Mucosa of stomach (tissue), 1 donor: ENCODE measurements at regions not wholly inside any gene's neighbourhood (a gene's known extent, or its start where the extent isn't known, plus 50 kb on each side); places are given as distances from the start of the nearest gene placed in this dataset.
"Not testable (repeated sequence)": the region's sequence is repeated elsewhere in the genome, so short reads cannot be mapped to it uniquely, and the experiment has no call there.

ENCODE experiments used
- H3K27me3 ChIP-seq: one replicate; pipeline ENCODE4 v1.7.0; 2013; ENCODE audit warnings: mild to moderate bottlenecking, low read length; ENCODE audit not compliant: control insufficient read depth, insufficient read depth
- H3K36me3 ChIP-seq: one replicate; pipeline ENCODE4 v1.7.0; 2013; ENCODE audit warnings: low read length; ENCODE audit not compliant: control insufficient read depth, insufficient read depth
- H3K4me1 ChIP-seq: one replicate; pipeline ENCODE4 v1.7.0; 2013; ENCODE audit warnings: mild to moderate bottlenecking, low read length; ENCODE audit not compliant: control insufficient read depth, insufficient read depth
- H3K4me3 ChIP-seq: one replicate; pipeline ENCODE4 v1.7.0; 2013; ENCODE audit warnings: low read length
- H3K9ac ChIP-seq: one replicate; pipeline ENCODE4 v1.7.0; 2013; ENCODE audit warnings: mild to moderate bottlenecking, low read length, moderate library complexity
- H3K9me3 ChIP-seq: one replicate; pipeline ENCODE4 v1.7.0; 2013; ENCODE audit warnings: mild to moderate bottlenecking, low read length, moderate library complexity; ENCODE audit not compliant: control insufficient read depth
- donor health status: Pancreatic carcinoma.

- H3K36me3 ChIP-seq: no peaks in the 10 kb centered on the region
- H3K9ac ChIP-seq: no peak overlapping the region
- H3K4me1 ChIP-seq: peaks cover 3% of the 10 kb centered on the region
- H3K9me3 ChIP-seq: no peaks in the 10 kb centered on the region
- no peak overlapping the region for H3K4me3 ChIP-seq
- H3K27me3 ChIP-seq: no peaks in the 10 kb centered on the region
Measured at GRCh38 chr5:89309268-89309667, 426.3 kb upstream of the MEF2C start.

- Histone ChIP-seq H3K9me3 (no peaks in the 10 kb centered on the region), H3K9ac (no peak overlapping the region), H3K27me3 (no peaks in the 10 kb centered on the region), H3K4me3 (no peak overlapping the region), H3K36me3 (no peaks in the 10 kb centered on the region), H3K4me1 (no peaks in the 10 kb centered on the region)
Measured at GRCh38 chr5:89308606-89309040, 425.6 kb upstream of the MEF2C start.

GRCh38 chr5:89307972-89308371 lies 425.0 kb upstream of the MEF2C start:
- H3K4me3 ChIP-seq: no peak overlapping the region
- H3K9ac ChIP-seq: no peak overlapping the region
- H3K36me3 ChIP-seq: no peaks in the 10 kb centered on the region
- no peaks in the 10 kb centered on the region for H3K9me3 ChIP-seq
- H3K27me3 ChIP-seq: no peaks in the 10 kb centered on the region
- no peaks in the 10 kb centered on the region for H3K4me1 ChIP-seq

GRCh38 chr5:89307141-89307540 lies 424.2 kb upstream of the MEF2C start:
- not testable (repeated sequence) for H3K36me3 ChIP-seq, H3K4me1 ChIP-seq, H3K9me3 ChIP-seq, H3K4me3 ChIP-seq, H3K27me3 ChIP-seq, H3K9ac ChIP-seq

- H3K9ac ChIP-seq: no peak overlapping the region
- H3K27me3 ChIP-seq: no peaks in the 10 kb centered on the region
- H3K4me3 ChIP-seq: no peak overlapping the region
- H3K4me1 ChIP-seq: no peaks in the 10 kb centered on the region
- H3K9me3 ChIP-seq: no peaks in the 10 kb centered on the region
- H3K36me3 ChIP-seq: no peaks in the 10 kb centered on the region
Measured at GRCh38 chr5:89303033-89303480, 420.1 kb upstream of the MEF2C start.

GRCh38 chr5:89302102-89302891 lies 419.3 kb upstream of the MEF2C start:
- H3K9me3 ChIP-seq: no peaks in the 10 kb centered on the region
- H3K4me1 ChIP-seq: no peaks in the 10 kb centered on the region
- H3K4me3 ChIP-seq: no peak overlapping the region
- H3K27me3 ChIP-seq: no peaks in the 10 kb centered on the region
- H3K36me3 ChIP-seq: no peaks in the 10 kb centered on the region
- no peak overlapping the region for H3K9ac ChIP-seq

GRCh38 chr5:89301321-89302025 lies 418.5 kb upstream of the MEF2C start:
- H3K9me3 ChIP-seq: no peaks in the 10 kb centered on the region
- no peak overlapping the region for H3K9ac ChIP-seq
- H3K36me3 ChIP-seq: no peaks in the 10 kb centered on the region
- no peak overlapping the region for H3K4me3 ChIP-seq
- no peaks in the 10 kb centered on the region for H3K4me1 ChIP-seq
- no peaks in the 10 kb centered on the region for H3K27me3 ChIP-seq

GRCh38 chr5:89300426-89300970 lies 417.5 kb upstream of the MEF2C start:
- H3K27me3 ChIP-seq: no peaks in the 10 kb centered on the region
- no peaks in the 10 kb centered on the region for H3K4me1 ChIP-seq
- no peak overlapping the region for H3K4me3 ChIP-seq

GRCh38 chr5:89299998-89300397 lies 417.0 kb upstream of the MEF2C start:
- H3K4me1 ChIP-seq: no peaks in the 10 kb centered on the region
- H3K36me3 ChIP-seq: no peaks in the 10 kb centered on the region
- H3K9me3 ChIP-seq: no peaks in the 10 kb centered on the region
- no peak overlapping the region for H3K9ac ChIP-seq
- no peak overlapping the region for H3K4me3 ChIP-seq
- no peaks in the 10 kb centered on the region for H3K27me3 ChIP-seq

More at GRCh38 chr5:89300426-89300970, 417.5 kb upstream of the MEF2C start:
- no peaks in the 10 kb centered on the region for H3K9me3 ChIP-seq
- no peak overlapping the region for H3K9ac ChIP-seq
- no peaks in the 10 kb centered on the region for H3K36me3 ChIP-seq

GRCh38 chr5:89297066-89297465 lies 414.1 kb upstream of the MEF2C start:
- Histone ChIP-seq H3K4me1 (no peaks in the 10 kb centered on the region), H3K4me3 (no peak overlapping the region), H3K27me3 (no peaks in the 10 kb centered on the region), H3K9ac (no peak overlapping the region), H3K9me3 (no peaks in the 10 kb centered on the region), H3K36me3 (no peaks in the 10 kb centered on the region)

GRCh38 chr5:89293810-89294209 lies 410.8 kb upstream of the MEF2C start:
- Histone ChIP-seq H3K4me3 (no peak overlapping the region), H3K9me3 (no peaks in the 10 kb centered on the region), H3K4me1 (no peaks in the 10 kb centered on the region), H3K9ac (no peak overlapping the region), H3K36me3 (no peaks in the 10 kb centered on the region), H3K27me3 (no peaks in the 10 kb centered on the region)

- H3K9me3 ChIP-seq: no peaks in the 10 kb centered on the region
- H3K36me3 ChIP-seq: no peaks in the 10 kb centered on the region
- no peak overlapping the region for H3K9ac ChIP-seq
- no peaks in the 10 kb centered on the region for H3K27me3 ChIP-seq
- H3K4me1 ChIP-seq: no peaks in the 10 kb centered on the region
- H3K4me3 ChIP-seq: no peak overlapping the region
Measured at GRCh38 chr5:89292487-89292886, 409.5 kb upstream of the MEF2C start.
